Gastroesophageal sphincter (tissue), 4 donors: ENCODE measurements at regions not wholly inside any gene's neighbourhood (a gene's known extent, or its start where the extent isn't known, plus 50 kb on each side); places are given as distances from the start of the nearest gene placed in this dataset.

ENCODE experiments used
- ATAC-seq: fragments of 150-250 bp; one replicate; pipeline ENCODE4 v1.9.1; 2016; ENCODE audit warnings: mild to moderate bottlenecking, moderate library complexity
- H3K27ac ChIP-seq, 4 donors: fragments of 200-600 bp; sonication (generic) in 3 of 4; 1 replicate in 3 of 4; 2 replicates in 1 of 4; pipeline ENCODE4 v1.5.1; 2016 to 2019
- H3K27me3 ChIP-seq: fragments of 200-600 bp; sonication (generic); one replicate; pipeline ENCODE4 v1.5.1; 2019
- H3K36me3 ChIP-seq, 2 donors: fragments of 200-600 bp; sonication (generic); one replicate each; pipeline ENCODE4 v1.5.1; 2019; ENCODE audit warnings: control low read depth in 1 of 2
- H3K4me1 ChIP-seq, 3 donors: fragments of 200-600 bp; sonication (generic); 1 replicate in 2 of 3; 2 replicates in 1 of 3; pipeline ENCODE4 v1.5.1; 2016 to 2019; ENCODE audit warnings: control low read depth in 2 of 3
- H3K4me3 ChIP-seq, 2 donors: fragments of 200-600 bp; sonication (generic); one replicate each; pipeline ENCODE4 v1.5.1; 2019; ENCODE audit warnings: mild to moderate bottlenecking in 1 of 2, moderate library complexity in 1 of 2
- H3K9me3 ChIP-seq, 3 donors: fragments of 200-600 bp; sonication (generic); one replicate each; pipeline ENCODE4 v1.5.1; 2017 to 2019; ENCODE audit warnings: control low read depth in 2 of 3
- CTCF ChIP-seq, 4 experiments: fragments of 200-600 bp in 2 of 4; fragments of 450-650 bp in 2 of 4; sonication (generic) in 1 of 4; IDR thresholded peaks; one replicate each; pipeline ENCODE4 v1.5.1; 2017 to 2019; ENCODE audit warnings: antibody characterized with exemption in 4 of 4, mild to moderate bottlenecking in 2 of 4, moderate library complexity in 2 of 4
- EP300 ChIP-seq: sonication (generic); formaldehyde crosslinking; IDR thresholded peaks from one replicate; pipeline ENCODE4 v1.6.1; 2017; ENCODE audit warnings: antibody characterized with exemption, mild to moderate bottlenecking
- POLR2A ChIP-seq, 2 donors: fragments of 450-650 bp; IDR thresholded peaks; one replicate each; pipeline ENCODE4 v1.6.1; 2017; ENCODE audit warnings: antibody characterized with exemption in 2 of 2, mild to moderate bottlenecking in 2 of 2, moderate library complexity in 1 of 2
- POLR2AphosphoS5 ChIP-seq: sonication (generic); formaldehyde crosslinking; IDR thresholded peaks from one replicate; pipeline ENCODE4 v1.6.1; 2017; ENCODE audit warnings: antibody characterized with exemption
- WGBS, 2 donors: methylation state at CpG; one replicate each; pipeline ENCODE4 v1.1.5; 2018; ENCODE audit warnings: low coverage in 1 of 2; 5-methylcytosine and 5-hydroxymethylcytosine counted together

DNA sequence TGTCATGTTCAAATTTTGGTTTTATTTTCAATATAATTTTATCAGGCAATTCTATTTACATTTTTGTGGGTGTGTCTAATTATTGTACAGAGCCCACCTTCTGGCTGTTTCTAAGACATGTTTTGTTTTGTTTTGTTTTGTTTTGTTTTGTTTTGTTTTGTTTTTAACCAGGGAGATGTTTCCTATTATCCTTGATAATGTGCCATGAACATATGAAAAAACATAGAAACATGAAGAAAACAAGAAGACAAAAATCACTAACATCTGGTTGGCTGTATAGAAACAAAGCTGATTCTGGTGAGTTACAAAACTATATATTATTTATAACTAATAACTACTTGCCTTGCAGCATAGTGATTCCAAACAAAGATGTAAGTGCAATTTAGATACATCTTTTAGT lies 128.1 kb upstream of the TRPC4 start:
- Histone ChIP-seq H3K27me3 (no peaks in the 10 kb centered on the region), H3K9me3 (no peaks in the 10 kb centered on the region), H3K27ac (no peak overlapping the region), H3K4me1 (no peaks in the 10 kb centered on the region), H3K4me3 (no peak overlapping the region), H3K36me3 (no peaks in the 10 kb centered on the region)
- ATAC-seq, result no peak
- TF ChIP-seq CTCF (IDR thresholded peaks at IDR 0.05) (no peak), POLR2A (IDR thresholded peaks at IDR 0.05) (no peak), POLR2AphosphoS5 (no peak), EP300 (no peak)

DNA sequence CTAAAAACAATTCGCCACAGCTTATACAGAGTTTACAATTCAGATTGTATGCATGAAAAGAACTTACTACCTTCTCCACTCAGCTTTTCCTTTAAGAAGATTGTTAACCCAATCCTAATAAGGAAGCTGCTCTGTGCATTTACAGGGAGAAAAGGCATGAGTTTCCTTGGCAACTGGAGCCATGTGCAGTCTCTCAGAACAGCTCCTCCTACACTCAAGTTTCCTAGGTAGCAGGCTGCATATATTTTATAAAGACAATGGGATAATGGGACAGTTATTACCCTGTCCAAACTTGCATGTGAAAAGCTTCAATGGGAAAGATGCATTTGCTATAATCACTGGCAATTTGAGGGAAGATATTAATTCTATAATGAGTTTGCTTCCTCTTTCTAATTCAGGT lies 125.5 kb upstream of the TRPC4 start:
- Histone ChIP-seq H3K4me3 (no peak overlapping the region), H3K9me3 (no peaks in the 10 kb centered on the region), H3K27me3 (no peaks in the 10 kb centered on the region), H3K27ac (no peak overlapping the region), H3K36me3 (no peaks in the 10 kb centered on the region), H3K4me1 (no peaks in the 10 kb centered on the region)
- no peak for ATAC-seq
- no peak for TF ChIP-seq POLR2AphosphoS5
- no peak for TF ChIP-seq EP300
- no peak for TF ChIP-seq POLR2A (IDR thresholded peaks at IDR 0.05)
- TF ChIP-seq CTCF (IDR thresholded peaks at IDR 0.05), result no peak
- WGBS, 2 donors, result 0% methylated on average over 1 of the region's 1 CpG

DNA sequence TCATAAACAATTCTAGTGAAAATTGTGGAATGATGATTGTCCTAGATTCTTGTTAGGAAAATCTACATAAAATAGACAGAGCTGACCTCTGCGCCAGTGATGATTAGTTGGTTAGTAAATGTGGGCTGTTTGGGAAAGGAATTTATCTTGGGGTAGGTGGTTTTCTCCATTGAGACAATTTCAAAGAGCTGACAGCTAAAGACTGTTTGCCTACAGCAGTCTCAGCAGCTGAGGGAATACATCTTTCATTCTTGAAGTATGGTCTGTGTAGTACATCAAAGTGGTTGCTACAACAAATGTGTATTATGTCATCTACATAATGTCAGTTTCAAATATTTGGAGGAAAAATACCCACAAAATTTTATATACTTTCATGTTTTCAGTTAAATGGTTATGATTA lies 117.2 kb upstream of the TRPC4 start:
- H3K36me3 ChIP-seq, result no peaks in the 10 kb centered on the region
- no peaks in the 10 kb centered on the region for H3K4me1 ChIP-seq
- H3K4me3 ChIP-seq, result no peak overlapping the region
- TF ChIP-seq CTCF (IDR thresholded peaks at IDR 0.05) (no peak), EP300 (no peak), POLR2AphosphoS5 (no peak), POLR2A (IDR thresholded peaks at IDR 0.05) (no peak)
- no peak for ATAC-seq
- no peaks in the 10 kb centered on the region for H3K9me3 ChIP-seq
- H3K27me3 ChIP-seq, result no peaks in the 10 kb centered on the region
- no peak overlapping the region for H3K27ac ChIP-seq
- WGBS, 2 donors, result 64 to 91% methylated on average over 1 of the region's 1 CpG

DNA sequence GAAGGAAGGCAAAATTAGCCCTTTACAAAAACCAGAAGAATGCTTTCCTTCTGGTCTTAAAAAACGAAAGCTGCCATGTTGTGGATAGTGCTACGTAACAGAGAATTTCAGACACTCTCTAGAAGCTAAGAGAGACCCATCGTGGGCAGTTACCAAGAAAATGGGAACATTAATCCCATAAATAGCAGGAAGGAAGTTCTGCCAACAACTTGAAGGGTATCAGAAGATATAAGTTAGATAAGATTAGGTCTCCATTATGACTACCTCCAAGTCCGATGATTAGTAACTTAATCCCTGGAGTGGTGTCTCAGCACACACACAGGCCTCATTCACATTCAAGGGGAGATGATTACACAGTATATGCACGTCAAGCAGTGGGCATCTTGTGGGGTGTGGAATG lies 115.7 kb upstream of the TRPC4 start:
- no peak for TF ChIP-seq CTCF (IDR thresholded peaks at IDR 0.05)
- no peak for TF ChIP-seq POLR2AphosphoS5
- TF ChIP-seq POLR2A (IDR thresholded peaks at IDR 0.05), result no peak
- no peak for TF ChIP-seq EP300
- ATAC-seq, result no peak
- 88 to 100% methylated on average over 1 to 5 of the region's 5 CpGs for WGBS, 2 donors
- Histone ChIP-seq H3K27ac (no peak overlapping the region), H3K27me3 (no peaks in the 10 kb centered on the region), H3K36me3 (no peaks in the 10 kb centered on the region), H3K4me3 (no peak overlapping the region), H3K9me3 (no peaks in the 10 kb centered on the region), H3K4me1 (no peaks in the 10 kb centered on the region)

DNA sequence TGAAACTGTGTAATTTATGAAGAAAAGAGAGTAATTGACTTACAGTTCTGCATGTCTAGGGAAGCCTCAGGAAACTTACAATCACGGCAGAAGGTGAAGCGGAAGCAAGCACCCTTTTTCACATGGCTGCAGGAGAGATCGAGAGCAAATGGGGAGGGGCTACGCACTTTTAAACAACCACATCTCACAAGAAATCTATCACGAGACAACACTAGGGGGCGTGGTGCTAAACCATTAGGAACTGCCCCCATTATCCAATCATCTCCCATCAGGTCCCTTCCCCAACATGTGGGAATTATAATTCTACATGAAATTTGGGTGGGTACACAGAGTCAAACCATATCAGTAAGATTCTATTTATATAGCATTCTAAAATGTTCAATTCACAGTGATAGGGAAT lies 114.8 kb upstream of the TRPC4 start:
- Histone ChIP-seq H3K27me3 (no peaks in the 10 kb centered on the region), H3K27ac (no peak overlapping the region), H3K4me3 (no peak overlapping the region), H3K9me3 (no peaks in the 10 kb centered on the region), H3K4me1 (no peaks in the 10 kb centered on the region), H3K36me3 (no peaks in the 10 kb centered on the region)
- 56 to 78% methylated on average over 2 to 6 of the region's 6 CpGs for WGBS, 2 donors
- TF ChIP-seq POLR2A (IDR thresholded peaks at IDR 0.05) (no peak), POLR2AphosphoS5 (no peak), EP300 (no peak), CTCF (IDR thresholded peaks at IDR 0.05) (no peak)
- ATAC-seq, result no peak
